Breast epithelium (tissue), 4 donors: ENCODE measurements at regions not wholly inside any gene's neighbourhood (a gene's known extent, or its start where the extent isn't known, plus 50 kb on each side); places are given as distances from the start of the nearest gene placed in this dataset.

Experiments
- DNase-seq, 2 donors: peaks; one replicate each; pipeline ENCODE4 v3.0.0-alpha.2; 2019; ENCODE audit warnings: low spot score in 2 of 2
- H3K27ac ChIP-seq, 2 donors: fragments of 200-600 bp; sonication (generic) in 1 of 2; one replicate each; pipeline ENCODE4 v1.5.1; 2016 to 2019; ENCODE audit warnings: mild to moderate bottlenecking in 1 of 2
- H3K27me3 ChIP-seq, 2 donors: fragments of 200-600 bp; sonication (generic) in 1 of 2; one replicate each; pipeline versions ENCODE4 v1.5.1 to v1.6.0; 2017 to 2019; ENCODE audit warnings: control low read depth in 1 of 2, mild to moderate bottlenecking in 1 of 2
- H3K36me3 ChIP-seq: fragments of 200-600 bp; one replicate; pipeline ENCODE4 v1.5.1; 2019
- H3K4me1 ChIP-seq, 2 donors: fragments of 200-600 bp; sonication (generic); one replicate each; pipeline ENCODE4 v1.5.1; 2016 to 2019; ENCODE audit warnings: control low read depth in 1 of 2
- H3K4me3 ChIP-seq, 3 donors: fragments of 200-600 bp; sonication (generic); 1 replicate in 2 of 3; 2 replicates in 1 of 3; pipeline ENCODE4 v1.5.1; 2016 to 2019; ENCODE audit warnings: mild to moderate bottlenecking in 3 of 3, moderate library complexity in 2 of 3
- H3K9me3 ChIP-seq, 2 donors: fragments of 200-600 bp; sonication (generic) in 1 of 2; one replicate each; pipeline ENCODE4 v1.5.1; 2016 to 2019; ENCODE audit warnings: control low read depth in 1 of 2
- CTCF ChIP-seq, 3 donors: fragments of 450-650 bp; IDR thresholded peaks; one replicate each; pipeline ENCODE4 v1.5.1; 2016 to 2017; ENCODE audit warnings: antibody characterized with exemption in 3 of 3, mild to moderate bottlenecking in 3 of 3, moderate library complexity in 3 of 3
- POLR2A ChIP-seq: fragments of 450-650 bp; IDR thresholded peaks from one replicate; pipeline ENCODE4 v1.6.1; 2016; ENCODE audit warnings: antibody characterized with exemption, mild to moderate bottlenecking, moderate library complexity
- POLR2AphosphoS5 ChIP-seq, 3 donors: sonication (generic); formaldehyde crosslinking; IDR thresholded peaks; one replicate each; pipeline ENCODE4 v1.6.1; 2017; ENCODE audit warnings: antibody characterized with exemption in 3 of 3
- intact Hi-C: fragments of 100-400 bp; cut with DNase I; formaldehyde crosslinking; loops from one replicate; pipeline ENCODE4 v1.15.1; 2023; ENCODE audit warnings: low total_unique reads

- H3K4me3 ChIP-seq: no peak overlapping the region
- no peak for DNase-seq
- H3K27me3 ChIP-seq: no peaks in the 10 kb centered on the region
- no peaks in the 10 kb centered on the region for H3K36me3 ChIP-seq
- intact Hi-C loops: no loop called here
- no peaks in the 10 kb centered on the region for H3K4me1 ChIP-seq
- H3K9me3 ChIP-seq: no peaks in the 10 kb centered on the region
- TF ChIP-seq CTCF (IDR thresholded peaks at IDR 0.05) (no peak), POLR2A (no peak), POLR2AphosphoS5 (IDR thresholded peaks at IDR 0.05) (no peak)
- no peak overlapping the region for H3K27ac ChIP-seq
These were observed 204.6 kb downstream of the PCSK1 start for GRCh38 chr5:96228408-96228807.

GRCh38 chr5:96227957-96228356, 205.1 kb downstream of the PCSK1 start:
- intact Hi-C loops: no loop called here
- Histone ChIP-seq H3K4me3 (no peak overlapping the region), H3K36me3 (no peaks in the 10 kb centered on the region), H3K9me3 (no peaks in the 10 kb centered on the region), H3K4me1 (no peaks in the 10 kb centered on the region), H3K27me3 (no peaks in the 10 kb centered on the region), H3K27ac (no peak overlapping the region)
- TF ChIP-seq POLR2AphosphoS5 (IDR thresholded peaks at IDR 0.05) (no peak), CTCF (IDR thresholded peaks at IDR 0.05) (no peak), POLR2A (no peak)
- DNase-seq: no peak

- H3K4me1 ChIP-seq: no peaks in the 10 kb centered on the region
- TF ChIP-seq POLR2AphosphoS5 (IDR thresholded peaks at IDR 0.05) (no peak), POLR2A (no peak), CTCF (IDR thresholded peaks at IDR 0.05) (no peak)
- H3K9me3 ChIP-seq: no peaks in the 10 kb centered on the region
- H3K36me3 ChIP-seq: no peaks in the 10 kb centered on the region
- DNase-seq: no peak
- no peaks in the 10 kb centered on the region for H3K27me3 ChIP-seq
- H3K27ac ChIP-seq: no peak overlapping the region
- no peak overlapping the region for H3K4me3 ChIP-seq
- intact Hi-C loops: no loop called here
These were observed 206.0 kb downstream of the PCSK1 start for GRCh38 chr5:96226941-96227552.

GRCh38 chr5:96222129-96222528, 210.9 kb downstream of the PCSK1 start:
- no peaks in the 10 kb centered on the region for H3K9me3 ChIP-seq
- H3K27ac ChIP-seq: no peak overlapping the region
- no peak overlapping the region for H3K4me3 ChIP-seq
- TF ChIP-seq POLR2A: no peak
- TF ChIP-seq CTCF (IDR thresholded peaks at IDR 0.05): no peak
- TF ChIP-seq POLR2AphosphoS5 (IDR thresholded peaks at IDR 0.05): no peak
- H3K4me1 ChIP-seq: no peaks in the 10 kb centered on the region
- H3K36me3 ChIP-seq: no peaks in the 10 kb centered on the region
- no peaks in the 10 kb centered on the region for H3K27me3 ChIP-seq
- no peak for DNase-seq
- intact Hi-C loops: no loop called here

- DNase-seq: no peak
- TF ChIP-seq POLR2AphosphoS5 (IDR thresholded peaks at IDR 0.05) (no peak), CTCF (IDR thresholded peaks at IDR 0.05) (no peak), POLR2A (no peak)
- Histone ChIP-seq H3K4me3 (no peak overlapping the region), H3K27me3 (no peaks in the 10 kb centered on the region), H3K27ac (no peak overlapping the region), H3K4me1 (no peaks in the 10 kb centered on the region), H3K36me3 (no peaks in the 10 kb centered on the region), H3K9me3 (no peaks in the 10 kb centered on the region)
- intact Hi-C loops: no loop called here
These were observed 212.2 kb downstream of the PCSK1 start for GRCh38 chr5:96220610-96221390.
